DND-41 (cell line): ENCODE measurements at regions not wholly inside any gene's neighbourhood (a gene's known extent, or its start where the extent isn't known, plus 50 kb on each side); places are given as distances from the start of the nearest gene placed in this dataset.

Experiments
- CTCF ChIP-seq: IDR thresholded peaks from 2 replicates; pipeline ENCODE4 v1.5.1; 2012; ENCODE audit warnings: borderline replicate concordance, low read length, moderate library complexity, mild to moderate bottlenecking; ENCODE audit not compliant: poor library complexity, severe bottlenecking; ENCODE audit errors: extremely low read depth
- EZH2 ChIP-seq: IDR thresholded peaks from 3 replicates; pipeline ENCODE4 v1.6.1; 2012; ENCODE audit warnings: borderline replicate concordance, low read depth, mild to moderate bottlenecking, moderate library complexity, low read length, inconsistent platforms; ENCODE audit not compliant: severe bottlenecking

- TF ChIP-seq CTCF (no peak), EZH2 (no peak)
Measured at GRCh38 chr10:107502229-107502985, 337.9 kb upstream of the SORCS1 start.
